ENCODE measurements at regions not wholly inside any gene's neighbourhood (a gene's known extent, or its start where the extent isn't known, plus 50 kb on each side); places are given as distances from the start of the nearest gene placed in this dataset.

DNA sequence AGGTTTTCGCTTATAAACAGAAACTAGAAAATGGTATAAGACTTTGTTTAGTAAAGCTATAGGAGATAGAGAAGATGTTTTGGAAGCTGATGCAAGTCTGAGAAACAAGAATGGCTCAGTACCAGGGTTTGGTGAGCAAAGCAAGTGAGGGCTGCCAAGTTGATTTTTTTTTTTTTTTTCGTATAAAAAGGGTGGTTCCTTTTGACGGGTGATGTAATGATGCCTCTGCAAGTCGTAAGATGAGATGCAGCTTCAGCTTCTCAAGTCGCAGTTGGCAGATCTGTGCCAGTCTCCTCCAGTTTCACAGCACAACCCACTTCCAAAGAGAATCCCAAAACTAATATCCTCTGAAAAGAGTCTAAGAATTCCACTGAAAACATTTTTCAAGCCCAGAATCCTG lies 252.8 kb upstream of the CDH4 start:
- TF ChIP-seq, protein P1, sequence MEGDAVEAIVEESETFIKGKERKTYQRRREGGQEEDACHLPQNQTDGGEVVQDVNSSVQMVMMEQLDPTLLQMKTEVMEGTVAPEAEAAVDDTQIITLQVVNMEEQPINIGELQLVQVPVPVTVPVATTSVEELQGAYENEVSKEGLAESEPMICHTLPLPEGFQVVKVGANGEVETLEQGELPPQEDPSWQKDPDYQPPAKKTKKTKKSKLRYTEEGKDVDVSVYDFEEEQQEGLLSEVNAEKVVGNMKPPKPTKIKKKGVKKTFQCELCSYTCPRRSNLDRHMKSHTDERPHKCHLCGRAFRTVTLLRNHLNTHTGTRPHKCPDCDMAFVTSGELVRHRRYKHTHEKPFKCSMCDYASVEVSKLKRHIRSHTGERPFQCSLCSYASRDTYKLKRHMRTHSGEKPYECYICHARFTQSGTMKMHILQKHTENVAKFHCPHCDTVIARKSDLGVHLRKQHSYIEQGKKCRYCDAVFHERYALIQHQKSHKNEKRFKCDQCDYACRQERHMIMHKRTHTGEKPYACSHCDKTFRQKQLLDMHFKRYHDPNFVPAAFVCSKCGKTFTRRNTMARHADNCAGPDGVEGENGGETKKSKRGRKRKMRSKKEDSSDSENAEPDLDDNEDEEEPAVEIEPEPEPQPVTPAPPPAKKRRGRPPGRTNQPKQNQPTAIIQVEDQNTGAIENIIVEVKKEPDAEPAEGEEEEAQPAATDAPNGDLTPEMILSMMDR (IDR thresholded peaks at IDR 0.05) = no peak
- TF ChIP-seq EZH2 (IDR thresholded peaks at IDR 0.05) = no peak
- no peak for TF ChIP-seq EZH2phosphoT487 (IDR thresholded peaks at IDR 0.05)
